ENCODE measurements at regions not wholly inside any gene's neighbourhood (a gene's known extent, or its start where the extent isn't known, plus 50 kb on each side); places are given as distances from the start of the nearest gene placed in this dataset.

DNA sequence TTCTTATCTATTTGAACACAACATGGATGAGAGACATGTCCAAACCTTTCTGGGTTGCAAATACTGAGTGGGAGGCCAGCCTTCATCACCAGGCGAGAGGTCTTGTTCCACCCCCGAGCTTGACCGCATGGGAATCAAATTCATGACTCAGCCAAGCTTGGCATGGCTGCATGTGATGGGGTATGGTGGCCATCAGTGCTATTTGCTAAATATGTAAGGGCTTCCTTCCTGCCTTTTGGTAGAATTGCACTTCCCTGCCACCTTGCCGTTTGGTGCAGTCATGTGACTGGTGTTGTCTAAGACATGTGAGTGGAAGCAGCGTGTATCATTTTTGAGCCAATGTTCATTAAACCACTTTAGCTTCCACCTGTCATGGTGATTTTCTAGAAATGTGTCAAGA is 508.9 kb upstream of the SULF2 start:
- 84% methylated on average over 5 of the region's 5 CpGs for WGBS (ENCODE audit: low lambda C conversion rate)
- in situ Hi-C loops (cut with HindIII; ENCODE audit: extremely low pct_ligation_motif_present, low pct_unique_long_range_greater_than_20kb) (no loop called here), intact Hi-C loops (cut with micrococcal nuclease; ENCODE audit: unreplicated experiment) (no loop called here)
- Histone ChIP-seq H3K27me3 (ENCODE audit: control insufficient read depth in 1 of 2, insufficient read depth in 2 of 2, low read length in 2 of 2) (peaks cover 0 to 10% of the 10 kb centered on the region in 2 experiments; a peak in 3 of 5 replicates), H3K4me1 (ENCODE audit: insufficient read depth, low read length) (peaks cover 30% of the 10 kb centered on the region), H3K79me2 (ENCODE audit: insufficient read depth, low read length) (no peaks in the 10 kb centered on the region), H3K4me2 (ENCODE audit: low read depth, low read length) (no peak overlapping the region), H3K9me3 (ENCODE audit: low read length) (no peaks in the 10 kb centered on the region), H3K9ac (ENCODE audit: insufficient read depth, low read depth, low read length) (no peak overlapping the region), H3K27ac (ENCODE audit: extremely low read length, insufficient read depth, low read length) (no peak overlapping the region), H3K36me3 (replicated peaks in 1 of 2; ENCODE audit: control insufficient read depth in 1 of 2, insufficient read depth in 2 of 2, low read length in 2 of 2) (no peaks in the 10 kb centered on the region), H3K4me3 (replicated peaks in 1 of 3; ENCODE audit: insufficient read depth in 1 of 3, low read depth in 2 of 3, low read length in 3 of 3) (no peak overlapping the region), H2AFZ (ENCODE audit: low read length) (no peak overlapping the region), H4K20me1 (ENCODE audit: insufficient read depth, low read length) (no peaks in the 10 kb centered on the region)
- TF ChIP-seq RAD21 (CRISPR knock-in tag; IDR thresholded peaks at IDR 0.05) (no peak), SP5 (CRISPR knock-in tag; IDR thresholded peaks at IDR 0.05; ENCODE audit: borderline replicate concordance, low read depth) (no peak), TEAD2 (CRISPR knock-in tag; IDR thresholded peaks at IDR 0.05) (no peak), ZSCAN20 (CRISPR knock-in tag; IDR thresholded peaks at IDR 0.05; ENCODE audit: borderline replicate concordance) (no peak), ZNF878 (CRISPR knock-in tag; IDR thresholded peaks at IDR 0.05) (no peak), ZMYM3 (CRISPR knock-in tag; IDR thresholded peaks at IDR 0.05) (no peak), TARDBP (CRISPR knock-in tag; IDR thresholded peaks at IDR 0.05) (no peak), ELF4 (CRISPR knock-in tag; IDR thresholded peaks at IDR 0.05; ENCODE audit: borderline replicate concordance) (no peak), YEATS4 (CRISPR knock-in tag; IDR thresholded peaks at IDR 0.05; ENCODE audit: borderline replicate concordance) (no peak), ZNF12 (CRISPR knock-in tag; IDR thresholded peaks at IDR 0.05) (no peak), MIXL1 (CRISPR knock-in tag; IDR thresholded peaks at IDR 0.05) (no peak)
- TF ChIP-seq, protein P1, sequence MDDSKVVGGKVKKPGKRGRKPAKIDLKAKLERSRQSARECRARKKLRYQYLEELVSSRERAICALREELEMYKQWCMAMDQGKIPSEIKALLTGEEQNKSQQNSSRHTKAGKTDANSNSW (CRISPR knock-in tag; IDR thresholded peaks at IDR 0.05; ENCODE audit: borderline replicate concordance), result no peak
- TF ChIP-seq, protein P2, sequence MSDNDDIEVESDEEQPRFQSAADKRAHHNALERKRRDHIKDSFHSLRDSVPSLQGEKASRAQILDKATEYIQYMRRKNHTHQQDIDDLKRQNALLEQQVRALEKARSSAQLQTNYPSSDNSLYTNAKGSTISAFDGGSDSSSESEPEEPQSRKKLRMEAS (IDR thresholded peaks at IDR 0.05), result no peak
- TF ChIP-seq, protein P3, sequence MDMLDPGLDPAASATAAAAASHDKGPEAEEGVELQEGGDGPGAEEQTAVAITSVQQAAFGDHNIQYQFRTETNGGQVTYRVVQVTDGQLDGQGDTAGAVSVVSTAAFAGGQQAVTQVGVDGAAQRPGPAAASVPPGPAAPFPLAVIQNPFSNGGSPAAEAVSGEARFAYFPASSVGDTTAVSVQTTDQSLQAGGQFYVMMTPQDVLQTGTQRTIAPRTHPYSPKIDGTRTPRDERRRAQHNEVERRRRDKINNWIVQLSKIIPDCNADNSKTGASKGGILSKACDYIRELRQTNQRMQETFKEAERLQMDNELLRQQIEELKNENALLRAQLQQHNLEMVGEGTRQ (IDR thresholded peaks at IDR 0.05; ENCODE audit: low read depth, low read length), result no peak
- TF ChIP-seq, protein P3 (CRISPR knock-in tag; IDR thresholded peaks at IDR 0.05; ENCODE audit: borderline replicate concordance), result no peak
- TF ChIP-seq, protein P4, sequence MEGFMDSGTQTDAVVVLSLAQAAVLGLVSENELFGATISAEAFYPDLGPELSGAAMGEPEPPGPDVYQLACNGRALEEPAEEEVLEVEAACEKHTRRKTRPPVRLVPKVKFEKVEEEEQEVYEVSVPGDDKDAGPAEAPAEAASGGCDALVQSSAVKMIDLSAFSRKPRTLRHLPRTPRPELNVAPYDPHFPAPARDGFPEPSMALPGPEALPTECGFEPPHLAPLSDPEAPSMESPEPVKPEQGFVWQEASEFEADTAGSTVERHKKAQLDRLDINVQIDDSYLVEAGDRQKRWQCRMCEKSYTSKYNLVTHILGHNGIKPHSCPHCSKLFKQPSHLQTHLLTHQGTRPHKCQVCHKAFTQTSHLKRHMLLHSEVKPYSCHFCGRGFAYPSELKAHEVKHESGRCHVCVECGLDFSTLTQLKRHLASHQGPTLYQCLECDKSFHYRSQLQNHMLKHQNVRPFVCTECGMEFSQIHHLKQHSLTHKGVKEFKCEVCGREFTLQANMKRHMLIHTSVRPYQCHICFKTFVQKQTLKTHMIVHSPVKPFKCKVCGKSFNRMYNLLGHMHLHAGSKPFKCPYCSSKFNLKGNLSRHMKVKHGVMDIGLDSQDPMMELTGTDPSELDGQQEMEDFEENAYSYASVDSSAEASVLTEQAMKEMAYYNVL (CRISPR knock-in tag; IDR thresholded peaks at IDR 0.05; ENCODE audit: borderline replicate concordance), result no peak
- BruUV-seq (replicated peaks), result no TSS peak
- FAIRE-seq (no peak), DNase-seq (ENCODE audit: low spot score) (no peak), ATAC-seq (no peak)
- ChIA-PET CTCF (ENCODE audit: low intra/inter-chr PET ratio, low total read pairs) (no interaction called here), POLR2A (no interaction called here)
